HepG2 (cell line): ENCODE measurements at regions not wholly inside any gene's neighbourhood (a gene's known extent, or its start where the extent isn't known, plus 50 kb on each side); places are given as distances from the start of the nearest gene placed in this dataset.

Experiments used
- ATAC-seq: fragments of 200-7000 bp; cut with Tn5 transposase; 3 replicates; pipeline ENCODE4 v1.9.1; 2020; ENCODE audit warnings: mild to moderate bottlenecking, moderate library complexity
- BruUV-seq: library from RNA; stranded (reverse); fragments of 400-500 nt; replicated peaks from 2 replicates; lab custom pipeline; 2021; lab: Mats Ljungman, UMichigan
- CTCF ChIA-PET: fragments of 300-600 bp; formaldehyde crosslinking; extraction: SDS; loops from one replicate; lab custom pipeline; 2021; ENCODE audit warnings: low total read pairs, inconsistent platforms, low intra/inter-chr PET ratio; lab: Yijun Ruan, JAX
- POLR2A ChIA-PET: fragments of 350-600 bp; sonication (Branson Sonifier 250); formaldehyde crosslinking; loops from one replicate; lab custom pipeline; 2020; ENCODE audit warnings: antibody characterized with exemption, inconsistent platforms; lab: Yijun Ruan, JAX
- DNase-seq: peaks from one replicate; pipeline ENCODE4 v3.0.0-alpha.2; 2015; ENCODE audit warnings: low spot score
- FAIRE-seq: peaks from 3 replicates; lab custom pipeline; 2011; peaks lifted over from hg19 to GRCh38; lab: Jason Lieb, UNC
- H2AFZ ChIP-seq: one replicate; pipeline ENCODE4 v1.6.1; 2011; ENCODE audit warnings: low read length, inconsistent platforms
- H3K27ac ChIP-seq: fragments of 300-600 bp; 3 replicates; pipeline ENCODE4 v1.8.0; 2011; ENCODE audit warnings: mixed run types, mild to moderate bottlenecking, mixed read lengths, low read length, inconsistent platforms; ENCODE audit not compliant: insufficient read depth; ENCODE audit errors: extremely low read length
- H3K27me3 ChIP-seq, 2 experiments: fragments of 200-600 bp in 1 of 2; 2 replicates in 1 of 2; 3 replicates in 1 of 2; pipeline versions ENCODE4 v1.6.0 to v1.8.0; 2011; ENCODE audit warnings: low read length in 2 of 2, mild to moderate bottlenecking in 2 of 2, moderate library complexity in 2 of 2, inconsistent platforms in 1 of 2; ENCODE audit not compliant: insufficient read depth in 2 of 2, control insufficient read depth in 1 of 2
- H3K36me3 ChIP-seq, 2 experiments: fragments of 200-600 bp in 1 of 2; replicated peaks in 1 of 2; 2 replicates in 1 of 2; 3 replicates in 1 of 2; pipeline versions ENCODE4 v1.5.1 to v1.8.0; 2011; ENCODE audit warnings: low read length in 2 of 2, inconsistent platforms in 1 of 2; ENCODE audit not compliant: insufficient read depth in 2 of 2, control insufficient read depth in 1 of 2
- H3K4me1 ChIP-seq: 2 replicates; pipeline ENCODE4 v1.5.1; 2012; ENCODE audit warnings: low read length, inconsistent platforms; ENCODE audit not compliant: insufficient read depth
- H3K4me2 ChIP-seq: 2 replicates; pipeline ENCODE4 v1.6.0; 2011; ENCODE audit warnings: low read depth, low read length, inconsistent platforms
- H3K4me3 ChIP-seq, 3 experiments: fragments of 200-600 bp in 1 of 3; sonication (generic), shearing (Covaris generic) in 1 of 3; replicated peaks in 1 of 3; 2 replicates each; pipeline ENCODE4 v1.5.1; 2011 to 2016; ENCODE audit warnings: low read length in 3 of 3, inconsistent platforms in 2 of 3, low read depth in 2 of 3, mild to moderate bottlenecking in 2 of 3, control low read depth in 1 of 3, mixed read lengths in 1 of 3; ENCODE audit not compliant: insufficient read depth in 1 of 3
- H3K79me2 ChIP-seq: one replicate; pipeline ENCODE4 v1.6.1; 2011; ENCODE audit warnings: low read length, inconsistent platforms; ENCODE audit not compliant: insufficient read depth
- H3K9ac ChIP-seq: 2 replicates; pipeline ENCODE4 v1.6.0; 2011; ENCODE audit warnings: mild to moderate bottlenecking, low read depth, low read length, inconsistent platforms; ENCODE audit not compliant: insufficient read depth
- H3K9me3 ChIP-seq: 2 replicates; pipeline ENCODE4 v1.5.1; 2012; ENCODE audit warnings: mild to moderate bottlenecking, low read length
- H4K20me1 ChIP-seq: 2 replicates; pipeline ENCODE4 v1.6.0; 2011; ENCODE audit warnings: inconsistent platforms, mild to moderate bottlenecking, low read length, moderate library complexity; ENCODE audit not compliant: insufficient read depth
- ARID3A ChIP-seq: IDR thresholded peaks from 2 replicates; pipeline ENCODE4 v1.6.1; 2012; ENCODE audit warnings: low read depth, low read length, improper control_type of control experiment
- CEBPB ChIP-seq: IDR thresholded peaks from 2 replicates; pipeline ENCODE4 v1.6.1; 2011; ENCODE audit warnings: low read depth, low read length, improper control_type of control experiment, borderline replicate concordance
- CREB1 ChIP-seq, 2 experiments: fragments of 450-650 bp in 1 of 2; IDR thresholded peaks; 2 replicates each; pipeline ENCODE4 v1.6.1; 2016 to 2017; ENCODE audit warnings: control low read depth in 1 of 2, mild to moderate bottlenecking in 1 of 2, missing compliant biosample characterization in 1 of 2, missing genetic modification characterization in 1 of 2
- ETV6 ChIP-seq: sonication (generic); formaldehyde crosslinking; conservative IDR thresholded peaks from 2 replicates; pipeline ENCODE4 v1.4.0; 2020; ENCODE audit warnings: missing genetic modification reagents
- FOXA3 ChIP-seq: IDR thresholded peaks from 2 replicates; pipeline ENCODE4 v1.6.1; 2016; ENCODE audit warnings: missing genetic modification reagents, missing compliant biosample characterization
- HNRNPK ChIP-seq: fragments of 200-400 bp; formaldehyde crosslinking; IDR thresholded peaks from 2 replicates; pipeline ENCODE4 v1.6.1; 2018; ENCODE audit warnings: low read length, low read depth, moderate library complexity, mild to moderate bottlenecking; ENCODE audit not compliant: poor library complexity, severe bottlenecking
- HOXA5 ChIP-seq: sonication (generic); formaldehyde crosslinking; IDR thresholded peaks from 2 replicates; pipeline ENCODE4 v1.4.0; 2020; ENCODE audit warnings: missing genetic modification reagents
- MYNN ChIP-seq: sonication (generic); formaldehyde crosslinking; IDR thresholded peaks from 2 replicates; pipeline ENCODE4 v1.4.0; 2020; ENCODE audit warnings: mild to moderate bottlenecking, low read depth, missing genetic modification reagents
- NFKBIZ ChIP-seq: IDR thresholded peaks from 2 replicates; pipeline ENCODE4 v1.6.1; 2018; ENCODE audit warnings: missing genetic modification reagents, missing compliant biosample characterization
- NONO ChIP-seq, 2 experiments: fragments of 450-650 bp in 1 of 2; sonication (generic) in 1 of 2; formaldehyde crosslinking in 1 of 2; IDR thresholded peaks in 1 of 2; conservative IDR thresholded peaks in 1 of 2; 2 replicates each; pipeline versions ENCODE4 v1.6.1 to v1.8.0; 2017 to 2022; ENCODE audit warnings: mild to moderate bottlenecking in 1 of 2, missing genetic modification reagents in 1 of 2, moderate library complexity in 1 of 2
- REL ChIP-seq: sonication (generic); formaldehyde crosslinking; conservative IDR thresholded peaks from 2 replicates; pipeline ENCODE4 v1.8.0; 2022; ENCODE audit warnings: mild to moderate bottlenecking, missing genetic modification reagents, moderate library complexity
- SKIL ChIP-seq: sonication (generic); formaldehyde crosslinking; IDR thresholded peaks from 2 replicates; pipeline ENCODE4 v1.8.0; 2022; ENCODE audit warnings: missing genetic modification reagents, mild to moderate bottlenecking, moderate library complexity, borderline replicate concordance
- ZNF44 ChIP-seq: sonication (generic); formaldehyde crosslinking; IDR thresholded peaks from 2 replicates; pipeline ENCODE4 v1.5.1; 2020; ENCODE audit warnings: mild to moderate bottlenecking, missing genetic modification reagents
- ZNF530 ChIP-seq: sonication (generic); formaldehyde crosslinking; IDR thresholded peaks from 2 replicates; pipeline ENCODE4 v1.5.0; 2020; ENCODE audit warnings: low read depth, mild to moderate bottlenecking, missing genetic modification reagents
- ZNF550 ChIP-seq: sonication (generic); formaldehyde crosslinking; IDR thresholded peaks from 2 replicates; pipeline ENCODE4 v1.4.0; 2020; ENCODE audit warnings: mild to moderate bottlenecking, missing genetic modification reagents, borderline replicate concordance
- ZNF567 ChIP-seq: sonication (generic); formaldehyde crosslinking; IDR thresholded peaks from 2 replicates; pipeline ENCODE4 v1.8.1; 2023; ENCODE audit warnings: mild to moderate bottlenecking, missing genetic modification reagents, borderline replicate concordance
- ZNF691 ChIP-seq: sonication (generic); formaldehyde crosslinking; IDR thresholded peaks from 2 replicates; pipeline ENCODE4 v1.4.0; 2020; ENCODE audit warnings: missing genetic modification reagents, low read depth, mild to moderate bottlenecking, borderline replicate concordance
- ZSCAN12 ChIP-seq: sonication (generic); formaldehyde crosslinking; IDR thresholded peaks from 2 replicates; pipeline ENCODE4 v1.9.0; 2021; ENCODE audit warnings: mild to moderate bottlenecking, missing genetic modification reagents
- WGBS: methylation state at CpG from one replicate; pipeline ENCODE4 v1.1.6; 2017; ENCODE audit warnings: low lambda C conversion rate; 5-methylcytosine and 5-hydroxymethylcytosine counted together
- in situ Hi-C: cut with HindIII; loops from 2 replicates; pipeline ENCODE4 v1.10.0; 2017; ENCODE audit warnings: low pct_unique_long_range_greater_than_20kb; ENCODE audit not compliant: extremely low pct_ligation_motif_present
- intact Hi-C: fragments of 100-400 bp; cut with micrococcal nuclease; formaldehyde crosslinking; loops from one replicate; pipeline ENCODE4 v1.10.0; 2022; ENCODE audit not compliant: unreplicated experiment

- Histone ChIP-seq H3K27ac (no peak overlapping the region), H2AFZ (no peak overlapping the region), H3K36me3 (no peaks in the 10 kb centered on the region), H3K4me1 (peaks cover 13% of the 10 kb centered on the region), H3K9me3 (no peaks in the 10 kb centered on the region), H3K4me3 (no peak overlapping the region), H3K79me2 (no peaks in the 10 kb centered on the region), H3K9ac (no peak overlapping the region), H4K20me1 (no peaks in the 10 kb centered on the region), H3K27me3 (no peaks in the 10 kb centered on the region; a peak in 1 of 5 replicates), H3K4me2 (no peak overlapping the region)
- in situ Hi-C loops (no loop called here), intact Hi-C loops (no loop called here)
- no TSS peak for BruUV-seq
- ChIA-PET CTCF (no interaction called here), POLR2A (no interaction called here)
- WGBS, result 78% methylated on average over 28 of the region's 55 CpGs
- DNase-seq (no peak), FAIRE-seq (no peak), ATAC-seq (no peak)
- TF ChIP-seq REL (CRISPR knock-in tag), result no peak
- TF ChIP-seq ZNF567 (CRISPR knock-in tag), result no peak
- no peak for TF ChIP-seq ARID3A
- TF ChIP-seq HNRNPK, result no peak
- no peak for TF ChIP-seq HOXA5 (CRISPR knock-in tag)
- no peak for TF ChIP-seq CREB1 (IDR thresholded peaks at IDR 0.05)
- no peak for TF ChIP-seq CREB1 (CRISPR knock-in tag; IDR thresholded peaks at IDR 0.05)
- TF ChIP-seq NFKBIZ, result no peak
- TF ChIP-seq ETV6 (CRISPR knock-in tag), result no peak
- TF ChIP-seq ZNF691 (CRISPR knock-in tag), result no peak
- TF ChIP-seq NONO (IDR thresholded peaks at IDR 0.05), result no peak
- no peak for TF ChIP-seq NONO (CRISPR knock-in tag; conservative IDR thresholded peaks at IDR 0.05)
- no peak for TF ChIP-seq FOXA3 (CRISPR knock-in tag)
- TF ChIP-seq ZNF550 (CRISPR knock-in tag), result no peak
- no peak for TF ChIP-seq SKIL (CRISPR knock-in tag)
- no peak for TF ChIP-seq ZNF530 (CRISPR knock-in tag)
- no peak for TF ChIP-seq ZNF44 (CRISPR knock-in tag)
- TF ChIP-seq CEBPB, result no peak
- TF ChIP-seq ZSCAN12, result no peak
- TF ChIP-seq MYNN (CRISPR knock-in tag), result no peak
Observed at GRCh38 chr12:30201301-30202160, 417.8 kb upstream of the TMTC1 start.
